Spleen (tissue), 7 donors: ENCODE measurements at regions not wholly inside any gene's neighbourhood (a gene's known extent, or its start where the extent isn't known, plus 50 kb on each side); places are given as distances from the start of the nearest gene placed in this dataset.

Experiments
- POLR2A ChIP-seq, 3 donors: fragments of 450-650 bp; IDR thresholded peaks; one replicate each; pipeline ENCODE4 v1.5.1; 2017; ENCODE audit warnings: antibody characterized with exemption in 3 of 3, mild to moderate bottlenecking in 1 of 3
- POLR2AphosphoS5 ChIP-seq, 3 donors: sonication (generic); formaldehyde crosslinking; IDR thresholded peaks; one replicate each; pipeline ENCODE4 v1.5.1; 2017; ENCODE audit warnings: antibody characterized with exemption in 3 of 3
- TF ChIP-seq, protein P1 (sequence below), 11 experiments: fragments of 200-600 bp in 7 of 11; fragments of 450-650 bp in 4 of 11; sonication (generic) in 4 of 11; IDR thresholded peaks in 8 of 11; conservative IDR thresholded peaks in 3 of 11; 1 replicate in 7 of 11; 2 replicates in 4 of 11; pipeline versions ENCODE4 v1.4.0 to v1.8.0; 2016 to 2021; ENCODE audit warnings: antibody characterized with exemption in 11 of 11, inconsistent platforms in 4 of 11, mild to moderate bottlenecking in 1 of 11
- donor health status: DM: no; HTN: no; CAD: no; lungs with moderate emphysema.
- donor health status: DM: no; HTN: no; CAD: no.
- donor health status: DM: no; HTN: no; CAD: no.

DNA sequence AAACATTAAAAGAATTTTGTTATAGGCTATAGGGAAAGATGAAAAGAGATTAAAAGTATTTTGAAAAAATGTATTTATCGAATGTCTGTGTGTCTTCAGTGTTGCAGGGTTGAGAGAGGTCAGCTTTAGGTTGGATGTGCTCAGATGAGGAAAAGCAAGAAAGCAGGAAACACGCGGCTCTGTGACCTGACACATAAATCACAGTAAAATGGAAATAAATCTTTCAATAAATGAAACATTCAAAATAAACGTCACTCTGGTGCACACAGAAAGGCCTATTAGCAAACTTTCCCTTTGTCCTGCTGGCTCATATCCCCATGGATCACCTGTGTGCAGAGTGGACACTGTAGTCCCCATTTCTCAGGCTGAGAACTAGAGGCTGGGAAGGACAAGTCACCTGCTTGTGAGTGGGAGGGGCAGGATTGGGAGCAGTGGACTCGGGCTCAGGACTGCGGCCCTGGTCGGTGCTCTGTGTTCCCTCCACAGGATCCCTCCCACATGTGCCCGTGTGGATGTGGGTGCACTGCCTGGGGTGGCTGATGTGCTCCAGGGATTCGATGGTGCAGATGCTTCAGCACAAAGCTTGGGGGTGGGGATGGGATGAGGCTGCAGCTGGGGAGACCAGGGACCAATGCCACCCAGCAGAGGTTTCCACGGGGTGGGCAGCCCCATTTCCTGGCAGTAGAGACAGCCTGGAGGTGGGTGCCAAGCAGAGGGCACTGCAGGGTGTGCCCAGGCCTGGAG, 96.0 kb upstream of the IGLL5 start:
- TF ChIP-seq, protein P1, sequence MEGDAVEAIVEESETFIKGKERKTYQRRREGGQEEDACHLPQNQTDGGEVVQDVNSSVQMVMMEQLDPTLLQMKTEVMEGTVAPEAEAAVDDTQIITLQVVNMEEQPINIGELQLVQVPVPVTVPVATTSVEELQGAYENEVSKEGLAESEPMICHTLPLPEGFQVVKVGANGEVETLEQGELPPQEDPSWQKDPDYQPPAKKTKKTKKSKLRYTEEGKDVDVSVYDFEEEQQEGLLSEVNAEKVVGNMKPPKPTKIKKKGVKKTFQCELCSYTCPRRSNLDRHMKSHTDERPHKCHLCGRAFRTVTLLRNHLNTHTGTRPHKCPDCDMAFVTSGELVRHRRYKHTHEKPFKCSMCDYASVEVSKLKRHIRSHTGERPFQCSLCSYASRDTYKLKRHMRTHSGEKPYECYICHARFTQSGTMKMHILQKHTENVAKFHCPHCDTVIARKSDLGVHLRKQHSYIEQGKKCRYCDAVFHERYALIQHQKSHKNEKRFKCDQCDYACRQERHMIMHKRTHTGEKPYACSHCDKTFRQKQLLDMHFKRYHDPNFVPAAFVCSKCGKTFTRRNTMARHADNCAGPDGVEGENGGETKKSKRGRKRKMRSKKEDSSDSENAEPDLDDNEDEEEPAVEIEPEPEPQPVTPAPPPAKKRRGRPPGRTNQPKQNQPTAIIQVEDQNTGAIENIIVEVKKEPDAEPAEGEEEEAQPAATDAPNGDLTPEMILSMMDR (IDR thresholded peaks at IDR 0.05 in 8 of 11, conservative IDR thresholded peaks at IDR 0.05 in 3 of 11), result no peak
- no peak for TF ChIP-seq POLR2A (IDR thresholded peaks at IDR 0.05)
- TF ChIP-seq POLR2AphosphoS5 (IDR thresholded peaks at IDR 0.05), result no peak
